ENCODE measurements at regions not wholly inside any gene's neighbourhood (a gene's known extent, or its start where the extent isn't known, plus 50 kb on each side); places are given as distances from the start of the nearest gene placed in this dataset.

DNA sequence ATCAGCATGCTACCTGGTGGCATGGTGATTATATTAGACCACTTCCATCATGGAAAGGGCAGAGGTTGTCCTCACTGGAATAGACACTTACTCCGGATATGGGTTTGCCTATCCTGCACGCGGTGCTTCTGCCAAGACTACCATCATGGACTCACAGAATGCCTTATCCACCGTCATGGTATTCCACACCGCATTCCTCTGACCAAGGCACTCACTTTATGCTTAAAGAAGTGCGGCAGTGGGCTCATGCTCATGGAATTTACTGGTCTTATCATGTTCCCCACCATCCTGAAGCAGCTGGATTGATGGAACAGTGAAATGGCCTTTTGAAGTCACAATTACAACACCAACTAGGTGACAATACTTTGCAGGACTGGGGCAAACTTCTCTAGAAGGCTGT lies 109.2 kb upstream of the DRD2 start:
- TF ChIP-seq, protein P1, sequence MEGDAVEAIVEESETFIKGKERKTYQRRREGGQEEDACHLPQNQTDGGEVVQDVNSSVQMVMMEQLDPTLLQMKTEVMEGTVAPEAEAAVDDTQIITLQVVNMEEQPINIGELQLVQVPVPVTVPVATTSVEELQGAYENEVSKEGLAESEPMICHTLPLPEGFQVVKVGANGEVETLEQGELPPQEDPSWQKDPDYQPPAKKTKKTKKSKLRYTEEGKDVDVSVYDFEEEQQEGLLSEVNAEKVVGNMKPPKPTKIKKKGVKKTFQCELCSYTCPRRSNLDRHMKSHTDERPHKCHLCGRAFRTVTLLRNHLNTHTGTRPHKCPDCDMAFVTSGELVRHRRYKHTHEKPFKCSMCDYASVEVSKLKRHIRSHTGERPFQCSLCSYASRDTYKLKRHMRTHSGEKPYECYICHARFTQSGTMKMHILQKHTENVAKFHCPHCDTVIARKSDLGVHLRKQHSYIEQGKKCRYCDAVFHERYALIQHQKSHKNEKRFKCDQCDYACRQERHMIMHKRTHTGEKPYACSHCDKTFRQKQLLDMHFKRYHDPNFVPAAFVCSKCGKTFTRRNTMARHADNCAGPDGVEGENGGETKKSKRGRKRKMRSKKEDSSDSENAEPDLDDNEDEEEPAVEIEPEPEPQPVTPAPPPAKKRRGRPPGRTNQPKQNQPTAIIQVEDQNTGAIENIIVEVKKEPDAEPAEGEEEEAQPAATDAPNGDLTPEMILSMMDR (IDR thresholded peaks at IDR 0.05; ENCODE audit: low read depth, low read length), result no peak
- no peak for TF ChIP-seq EZH2phosphoT487 (IDR thresholded peaks at IDR 0.05; ENCODE audit: low read depth)
